Urothelium cell line (cell line): ENCODE measurements at regions not wholly inside any gene's neighbourhood (a gene's known extent, or its start where the extent isn't known, plus 50 kb on each side); places are given as distances from the start of the nearest gene placed in this dataset.
"Not testable (repeated sequence)": the region's sequence is repeated elsewhere in the genome, so short reads cannot be mapped to it uniquely, and the experiment has no call there.

Source experiments
- DNase-seq: peaks from one replicate; pipeline ENCODE4 v3.0.0; 2011; ENCODE audit warnings: low spot score, mixed read lengths
- FAIRE-seq: peaks from 2 replicates; lab custom pipeline; 2011; peaks lifted over from hg19 to GRCh38; lab: Jason Lieb, UNC

GRCh38 chr6:134446896-134447295 is 129.0 kb upstream of the SGK1 start:
- DNase-seq (no peak), FAIRE-seq (no peak)

DNA sequence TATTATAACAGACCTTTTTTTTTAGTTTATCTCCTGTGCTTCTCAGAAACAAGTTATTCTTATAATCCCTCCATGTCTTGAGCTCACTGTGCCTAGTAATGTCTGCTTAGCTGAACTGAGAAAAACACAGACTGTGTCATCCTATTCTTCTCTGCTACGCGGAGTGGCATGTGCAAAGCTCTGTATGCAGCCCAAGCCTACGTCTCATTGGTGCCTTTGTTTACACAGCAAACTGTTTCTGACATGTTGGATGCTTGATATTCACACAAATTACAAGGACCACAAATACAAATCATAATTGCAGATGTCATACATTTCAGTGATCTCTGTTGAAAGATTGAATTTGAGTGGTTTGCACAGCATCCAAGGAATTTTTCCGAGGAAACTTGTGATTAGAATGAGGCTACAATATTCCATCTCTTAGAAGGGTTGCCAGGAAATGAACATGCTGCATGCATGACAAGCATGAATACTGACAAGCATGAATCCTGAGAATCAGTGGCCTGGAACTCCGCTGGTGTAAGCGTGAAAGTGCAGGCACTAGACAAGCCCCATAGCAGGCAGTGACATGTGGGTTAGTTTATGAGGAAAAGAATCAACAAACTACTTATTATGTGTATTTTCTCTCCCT is 128.4 kb upstream of the SGK1 start:
- no peak for DNase-seq
- FAIRE-seq: no peak

- no peak for DNase-seq
- no peak for FAIRE-seq
Measured at GRCh38 chr6:134443009-134443408, 125.1 kb upstream of the SGK1 start.

DNA sequence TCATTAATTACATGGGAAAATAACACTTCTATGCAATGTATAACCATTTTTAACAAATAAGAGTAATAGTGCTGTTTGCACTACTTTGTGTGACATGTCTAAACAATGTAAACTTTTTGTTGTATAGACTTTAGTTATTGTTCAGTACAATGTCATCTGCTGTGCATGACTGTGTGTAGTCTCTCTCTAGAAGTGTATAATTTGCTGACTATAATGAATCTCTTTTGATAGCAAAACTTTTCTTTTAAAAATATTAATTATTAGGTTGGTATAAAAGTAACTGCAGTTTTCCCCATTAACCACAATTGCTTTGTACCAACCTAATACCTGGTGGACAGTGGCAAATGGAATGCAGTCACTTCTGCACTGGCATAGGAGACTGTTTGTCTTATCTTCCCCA is 124.2 kb upstream of the SGK1 start:
- DNase-seq (no peak), FAIRE-seq (no peak)

DNA sequence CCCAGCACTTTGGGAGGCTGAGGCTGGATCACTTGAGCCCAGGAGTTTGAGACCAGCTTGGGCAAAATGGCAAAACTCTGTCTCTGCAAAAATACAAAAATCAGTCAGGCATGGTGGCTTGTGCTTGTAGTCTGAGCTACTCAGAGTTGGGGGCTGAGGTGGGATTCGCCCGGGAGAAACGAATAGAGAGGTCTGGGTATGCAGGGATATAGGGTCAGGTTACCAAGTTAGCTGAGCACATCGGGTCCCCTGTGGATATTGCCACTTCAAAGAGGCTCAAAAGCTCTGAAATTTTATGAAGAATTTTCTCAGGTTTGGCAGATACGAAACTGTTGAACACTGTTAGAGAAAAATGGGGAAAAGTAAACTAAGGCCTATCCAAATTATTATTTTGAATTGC is 120.9 kb upstream of the SGK1 start:
- no peak for FAIRE-seq

DNA sequence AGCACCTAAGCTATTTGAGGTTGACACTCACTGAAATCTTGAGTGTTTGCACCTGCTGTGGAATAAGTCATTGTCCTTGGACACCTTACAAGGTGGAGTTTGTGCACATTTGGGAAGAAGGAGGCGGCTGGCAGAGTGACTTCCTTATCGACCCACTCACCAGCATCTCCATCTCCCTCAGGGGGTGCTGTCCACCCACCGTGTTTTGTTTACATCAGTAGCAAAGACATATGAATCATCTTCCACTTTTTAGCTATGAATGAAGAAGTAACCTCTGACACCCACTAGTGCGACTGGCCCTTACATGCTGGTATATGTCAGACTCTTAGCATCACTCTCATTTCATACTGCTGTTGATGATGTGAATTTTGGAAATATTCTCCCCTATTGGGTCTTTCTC is 119.5 kb upstream of the SGK1 start:
- no peak for DNase-seq
- no peak for FAIRE-seq

More for the DNA sequence above, 120.9 kb upstream of the SGK1 start:
- no peak for DNase-seq

DNA sequence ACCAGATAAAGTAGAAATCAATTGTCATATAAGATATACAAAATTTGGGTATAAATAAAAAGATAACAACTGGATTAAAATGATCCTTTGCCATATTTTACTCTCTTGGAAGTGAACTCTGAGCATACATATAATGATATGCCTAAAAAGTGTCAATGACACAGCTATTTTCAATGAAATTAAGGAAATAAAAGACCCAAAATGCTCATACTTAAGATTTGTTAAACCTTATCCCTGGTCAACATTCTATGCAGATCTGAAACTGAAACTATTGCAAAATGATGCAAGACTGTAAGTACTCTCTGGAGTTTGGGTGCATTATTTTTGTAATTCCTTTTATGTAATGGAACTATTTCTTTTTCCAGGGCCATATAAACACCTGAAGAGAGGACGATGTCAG is 119.0 kb upstream of the SGK1 start:
- no peak for DNase-seq
- FAIRE-seq: no peak

DNA sequence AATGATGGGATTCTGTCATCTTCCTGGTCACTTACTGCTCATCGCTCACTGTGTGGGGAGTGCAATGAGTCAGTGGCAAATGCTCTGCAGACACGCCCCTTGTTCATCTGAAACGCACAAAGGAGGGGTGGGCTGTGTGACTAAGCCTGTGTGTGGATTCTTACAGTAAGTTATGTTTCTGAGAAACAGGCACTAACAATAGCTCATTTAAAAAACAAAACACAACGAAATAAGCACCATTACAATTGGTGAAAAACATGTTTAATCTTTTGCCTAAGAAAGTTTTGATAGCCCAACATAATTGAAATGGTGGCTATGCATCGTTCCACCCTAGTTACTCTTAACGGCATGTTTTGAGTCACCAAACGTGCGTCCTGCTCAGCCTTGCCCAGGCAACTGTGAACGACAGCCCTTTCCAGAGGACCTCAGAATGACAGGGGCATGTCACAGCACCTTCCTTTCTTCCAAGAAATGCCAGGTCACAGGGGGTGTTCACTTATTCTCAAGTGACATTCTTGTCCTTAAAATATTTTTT is 118.4 kb upstream of the SGK1 start:
- peak; percentile 88 for DNase-seq
- FAIRE-seq: peak; percentile 52

DNA sequence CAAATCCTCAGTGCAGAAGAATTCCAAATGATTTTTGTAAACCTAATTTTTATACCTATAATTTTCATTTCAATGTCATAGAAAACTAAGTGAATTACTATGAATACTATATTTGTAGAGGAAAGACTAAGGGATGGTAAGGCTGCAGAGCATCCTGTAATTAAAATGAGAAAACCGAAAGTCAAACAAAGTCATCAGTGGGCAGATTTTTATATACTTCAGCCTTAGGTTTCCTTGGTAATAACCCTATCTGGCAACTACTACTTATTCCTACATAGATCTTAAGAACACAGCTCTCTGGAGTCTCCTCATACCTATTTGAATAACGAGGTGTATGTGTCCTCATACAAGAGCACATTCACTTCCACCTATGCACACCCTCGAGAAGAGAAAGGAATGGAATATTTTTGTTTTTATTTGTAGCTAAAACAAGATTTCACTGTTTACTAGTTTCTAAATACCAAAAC is 117.9 kb upstream of the SGK1 start:
- FAIRE-seq (no peak), DNase-seq (no peak)

DNA sequence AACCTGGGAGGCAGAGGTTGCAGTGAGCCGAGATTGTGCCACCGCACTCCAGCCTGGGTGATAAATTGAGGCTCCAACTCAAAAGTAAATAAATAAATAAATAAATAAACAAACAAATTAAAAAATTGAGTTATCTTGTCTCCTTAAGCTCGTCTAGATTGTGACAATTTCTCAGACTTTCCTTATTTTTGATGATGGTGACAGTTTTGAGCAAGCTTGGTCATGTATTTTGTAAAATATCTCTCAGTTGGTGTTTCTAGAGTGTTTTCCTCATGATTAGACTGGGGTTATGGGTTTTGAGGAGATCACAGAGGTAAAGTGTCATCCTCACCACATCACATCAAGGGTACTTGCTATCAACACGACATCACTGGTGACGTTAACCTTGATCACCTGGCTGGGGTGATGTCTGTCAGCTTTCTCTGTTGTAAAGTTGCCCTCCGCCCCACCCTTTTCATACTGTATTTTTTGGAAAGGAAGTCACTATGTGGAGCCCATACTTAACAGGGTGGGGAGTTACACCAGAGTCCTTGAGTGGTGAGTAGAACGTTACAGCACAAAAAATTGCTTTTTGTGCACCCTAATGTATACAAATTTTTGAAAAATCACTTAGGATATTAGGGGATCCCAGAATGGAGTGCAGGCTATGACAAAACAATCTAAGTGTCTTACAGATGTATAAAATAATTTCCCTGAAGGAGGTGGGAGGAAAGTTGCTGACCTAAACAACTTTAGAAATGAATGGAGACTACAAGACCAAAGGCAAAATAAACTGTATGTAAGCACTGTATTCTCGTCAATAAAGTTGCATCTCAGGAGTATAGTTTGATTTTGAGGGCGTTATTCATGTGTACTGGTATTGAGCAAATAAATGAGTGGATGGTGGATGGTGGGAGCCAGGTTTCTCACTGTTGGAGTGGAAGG is 116.4 kb upstream of the SGK1 start:
- DNase-seq: no peak
- no peak for FAIRE-seq

DNA sequence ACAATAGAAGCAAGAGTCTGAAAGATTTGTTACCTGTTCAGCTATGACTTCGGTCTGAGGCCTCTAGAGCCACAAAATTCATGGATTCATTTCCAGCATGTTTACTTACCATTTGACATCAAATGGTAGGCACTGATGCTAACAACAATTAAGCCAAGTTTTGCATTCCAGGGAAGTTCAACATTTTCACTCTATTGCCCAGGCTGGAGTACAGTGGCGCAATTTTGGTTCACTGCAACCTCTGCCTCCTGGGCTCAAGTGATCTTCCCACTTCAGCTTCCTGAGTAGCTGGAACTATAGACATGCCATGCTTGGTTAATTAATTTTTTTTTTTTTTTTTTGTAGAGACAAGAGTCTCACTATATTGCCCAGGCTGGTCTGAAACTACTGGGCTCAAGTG is 114.1 kb upstream of the SGK1 start:
- no peak for DNase-seq
- no peak for FAIRE-seq

- FAIRE-seq (no peak), DNase-seq (no peak)
Measured at GRCh38 chr6:134431421-134431859, 113.5 kb upstream of the SGK1 start.

GRCh38 chr6:134429861-134430380 is 112.0 kb upstream of the SGK1 start:
- FAIRE-seq: no peak
- DNase-seq: no peak

DNA sequence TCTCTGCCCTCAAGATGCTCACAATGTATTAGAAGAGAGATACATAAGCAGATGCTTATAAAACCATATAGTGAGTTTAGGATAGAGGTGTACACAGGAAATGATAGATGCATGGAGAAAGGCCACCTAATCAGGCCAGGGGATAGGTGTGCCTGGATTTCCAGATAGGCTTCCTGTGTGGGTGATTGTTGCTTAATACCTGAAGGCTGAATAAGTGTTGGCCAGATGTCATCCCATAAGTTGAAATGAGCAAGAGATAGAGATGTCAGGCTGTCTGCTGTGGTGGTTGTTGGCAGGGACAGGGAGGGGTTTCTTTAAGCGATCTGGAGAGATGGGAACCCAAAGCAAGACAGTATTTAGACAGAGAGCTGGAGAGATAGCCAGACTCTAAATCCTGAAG is 109.8 kb upstream of the SGK1 start:
- DNase-seq (no peak), FAIRE-seq (no peak)

GRCh38 chr6:134426623-134427022 is 108.7 kb upstream of the SGK1 start:
- no peak for FAIRE-seq
- no peak for DNase-seq

GRCh38 chr6:134425917-134426316 is 108.0 kb upstream of the SGK1 start:
- not testable (repeated sequence) for DNase-seq, FAIRE-seq

DNA sequence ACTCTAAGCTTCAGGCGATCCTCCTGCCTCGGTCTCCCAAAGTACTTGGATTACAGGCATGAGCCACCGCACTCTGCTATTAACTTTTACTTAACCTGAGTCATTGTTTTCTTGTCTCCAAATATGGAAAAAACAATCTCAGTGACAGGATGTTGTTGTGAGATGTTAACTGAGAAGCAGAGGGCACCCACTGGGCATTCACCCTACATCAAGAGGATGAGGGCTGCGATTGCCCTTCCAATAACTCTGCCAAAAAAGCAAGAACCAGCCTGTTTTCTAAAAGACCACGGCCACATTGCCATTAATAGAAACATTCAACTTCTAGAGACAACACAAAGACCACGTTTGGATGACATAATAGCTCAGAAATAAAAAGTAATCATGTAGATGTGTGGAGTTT is 107.6 kb upstream of the SGK1 start:
- FAIRE-seq: no peak
- DNase-seq: no peak

DNA sequence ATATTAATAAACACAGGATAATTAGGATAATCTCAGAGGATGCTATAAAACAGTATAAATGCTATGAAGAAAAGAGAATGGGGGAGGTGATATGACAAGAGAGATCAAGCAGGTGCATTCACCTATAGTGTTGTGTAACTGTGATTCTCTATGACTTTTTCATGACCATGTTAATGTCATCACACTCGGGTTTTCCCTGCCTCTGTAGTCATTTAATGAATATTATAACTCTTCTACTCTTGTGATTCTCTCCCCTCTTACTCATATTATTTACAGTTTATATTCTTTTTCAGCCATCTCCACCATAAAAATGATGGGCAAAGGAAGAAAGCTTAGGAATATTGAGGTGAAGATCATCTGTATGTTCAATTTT is 106.9 kb upstream of the SGK1 start:
- DNase-seq (no peak), FAIRE-seq (no peak)

DNA sequence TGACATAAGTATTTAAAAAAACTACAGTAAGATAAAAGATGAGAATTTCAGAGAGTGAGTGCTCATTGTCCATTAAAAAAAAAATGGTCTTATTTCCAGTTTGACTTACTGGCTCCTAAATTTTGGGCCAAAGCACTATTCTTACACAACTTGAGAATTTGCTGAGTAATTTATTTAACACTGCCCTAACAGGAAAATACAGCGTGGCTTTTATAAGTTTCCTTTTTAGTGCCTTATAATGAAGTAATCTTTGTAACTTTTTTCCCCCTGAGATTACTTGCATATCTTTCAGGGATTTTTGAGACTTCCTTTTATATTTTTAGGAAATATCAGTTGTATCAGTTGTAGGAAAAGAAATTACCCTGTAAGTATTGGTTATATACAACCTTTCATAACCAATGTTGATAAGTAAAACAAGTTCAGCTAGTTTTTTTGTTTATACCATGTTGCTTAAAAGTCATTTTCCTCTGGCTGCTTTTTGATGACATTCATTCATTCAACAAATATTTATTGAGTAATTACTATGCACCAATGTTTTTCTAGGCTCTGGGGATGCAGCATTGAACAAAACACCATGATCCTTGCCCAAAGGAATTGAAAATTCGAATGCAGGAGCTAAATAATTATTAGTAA is 106.4 kb upstream of the SGK1 start:
- DNase-seq: no peak
- FAIRE-seq: no peak

GRCh38 chr6:134422426-134423231 is 104.7 kb upstream of the SGK1 start:
- FAIRE-seq (peak; percentile 27), DNase-seq (peak; percentile 82)
